ENCODE measurements at regions not wholly inside any gene's neighbourhood (a gene's known extent, or its start where the extent isn't known, plus 50 kb on each side); places are given as distances from the start of the nearest gene placed in this dataset.

DNA sequence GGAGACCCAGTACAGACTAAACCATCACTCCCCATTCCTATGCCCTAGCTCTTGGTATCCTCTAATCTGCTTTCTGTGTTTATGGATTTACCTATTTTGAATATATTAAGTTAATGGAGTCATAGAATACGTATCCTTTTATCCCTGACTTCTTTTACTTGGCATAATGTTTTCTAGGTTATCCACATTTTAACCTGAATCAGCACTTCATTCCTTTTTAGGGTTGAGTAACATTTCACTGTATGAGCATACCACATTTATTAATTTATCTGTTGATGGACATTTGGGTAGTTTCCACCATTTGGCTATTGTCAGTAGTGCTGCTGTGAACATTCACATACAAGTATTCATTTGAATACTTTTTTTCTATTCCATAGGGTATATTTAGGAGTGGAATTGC, 157.3 kb upstream of the CTNNA2 start:
- DNase-seq (ENCODE audit: low spot score): no peak

DNA sequence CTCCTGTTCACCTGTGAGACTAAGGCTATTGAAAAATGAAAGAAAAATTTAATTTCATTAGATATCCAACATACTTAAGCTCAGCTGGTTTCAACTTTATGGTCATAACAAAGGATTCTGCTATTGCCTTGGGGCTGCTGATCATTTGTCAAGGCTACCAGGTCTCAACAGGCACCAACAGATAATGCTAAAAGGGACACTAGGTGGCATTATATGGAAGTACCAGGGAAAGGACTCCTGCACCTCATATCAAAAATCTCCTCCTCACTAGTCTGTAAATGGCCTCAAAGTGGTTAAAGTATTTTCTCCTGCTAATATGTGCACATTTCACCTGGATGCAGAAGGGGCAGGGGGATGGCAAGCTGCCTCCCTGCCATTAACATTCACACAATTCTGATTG, 167.9 kb upstream of the REG3A start:
- no peak for DNase-seq (ENCODE audit: low spot score)

DNA sequence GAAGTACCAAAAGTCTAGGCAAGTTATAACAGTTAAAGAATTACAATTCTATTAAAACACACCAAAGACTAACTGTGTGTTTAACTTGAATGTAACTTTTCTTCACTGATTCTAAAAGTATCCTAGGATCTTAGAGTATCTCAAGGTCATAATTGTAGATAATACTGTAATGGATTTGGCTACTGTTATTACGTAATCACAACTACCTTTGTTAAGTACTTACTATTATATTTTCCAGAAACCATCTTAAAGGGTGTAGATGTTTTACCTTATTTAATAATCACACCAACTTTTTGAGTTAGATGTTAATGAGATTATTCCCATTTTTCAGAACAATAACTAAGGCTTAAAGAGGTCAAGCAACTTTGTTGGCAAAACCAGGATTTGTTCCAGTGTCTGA, 161.3 kb upstream of the REG3A start:
- DNase-seq (ENCODE audit: low spot score): no peak

DNA sequence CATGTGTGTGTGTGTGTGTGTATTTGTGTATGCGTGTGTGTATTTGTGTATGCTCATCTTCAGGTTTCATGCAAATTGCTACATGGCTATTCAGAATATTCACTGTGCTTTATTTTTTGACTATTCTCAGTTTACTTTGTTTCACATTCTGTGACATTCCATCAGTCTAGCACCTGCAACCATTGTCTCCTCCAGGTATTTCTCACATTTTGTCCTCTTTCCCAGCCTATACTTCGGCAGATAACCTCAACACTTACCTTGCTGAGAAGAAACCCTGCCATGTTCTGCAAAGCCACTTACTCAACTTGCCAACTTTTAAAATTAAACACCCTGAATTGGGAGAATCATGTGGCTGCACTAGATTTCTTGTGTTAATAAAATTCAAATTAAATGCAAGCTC, 135.4 kb upstream of the REG3A start:
- DNase-seq (ENCODE audit: low spot score): no peak

DNA sequence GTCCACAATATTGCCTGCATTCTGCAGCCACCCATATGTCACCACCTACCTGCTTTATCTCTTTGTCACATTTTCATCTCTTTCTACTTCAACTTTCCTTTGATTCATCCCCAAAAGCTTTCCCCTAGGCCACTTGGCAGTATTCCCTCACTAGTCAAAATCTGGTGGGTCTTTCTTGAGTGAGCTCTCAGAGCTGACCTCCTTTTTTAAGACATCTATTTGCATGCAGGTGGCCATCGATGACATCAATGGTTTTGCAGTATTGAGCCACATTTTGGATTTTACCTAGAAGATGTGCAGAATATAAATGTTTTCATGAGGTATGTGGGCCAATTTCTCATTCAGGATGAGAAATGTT, 133.4 kb upstream of the REG3A start:
- DNase-seq (ENCODE audit: low spot score): no peak

DNA sequence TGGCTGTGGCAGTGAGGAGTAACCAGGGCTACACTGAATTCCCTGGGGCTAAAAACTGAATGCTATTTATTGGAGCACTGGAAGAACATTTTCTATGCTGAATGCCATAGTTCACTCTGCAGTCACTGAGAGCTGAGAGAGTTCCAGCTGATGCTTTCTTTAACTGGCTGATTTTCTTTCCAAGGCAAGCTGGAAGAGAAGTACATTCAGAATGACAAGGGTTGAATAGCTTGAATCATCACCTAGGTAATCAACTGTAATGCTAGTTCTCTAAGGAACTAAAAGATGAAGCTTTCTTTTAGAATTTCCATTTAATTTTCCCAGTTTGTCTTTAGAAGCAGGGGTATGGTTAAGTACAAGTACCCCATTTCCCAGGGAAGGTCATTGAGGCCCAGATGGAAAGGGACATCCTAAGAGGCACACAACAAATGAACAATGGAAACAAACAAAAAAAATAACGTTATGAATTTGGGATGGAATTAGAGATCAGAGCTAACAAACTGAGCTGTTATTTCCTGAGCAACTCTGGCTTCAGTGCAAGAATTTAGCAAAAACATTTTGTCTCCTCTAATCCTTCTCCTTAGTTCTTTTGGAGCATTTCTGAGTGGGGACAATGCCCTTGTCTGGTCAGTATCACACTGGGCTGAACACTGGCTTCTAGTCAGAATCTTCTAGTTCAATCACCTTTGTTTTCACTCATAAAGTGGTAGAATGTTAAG, 132.8 kb upstream of the REG3A start:
- no peak for DNase-seq (ENCODE audit: low spot score)

DNA sequence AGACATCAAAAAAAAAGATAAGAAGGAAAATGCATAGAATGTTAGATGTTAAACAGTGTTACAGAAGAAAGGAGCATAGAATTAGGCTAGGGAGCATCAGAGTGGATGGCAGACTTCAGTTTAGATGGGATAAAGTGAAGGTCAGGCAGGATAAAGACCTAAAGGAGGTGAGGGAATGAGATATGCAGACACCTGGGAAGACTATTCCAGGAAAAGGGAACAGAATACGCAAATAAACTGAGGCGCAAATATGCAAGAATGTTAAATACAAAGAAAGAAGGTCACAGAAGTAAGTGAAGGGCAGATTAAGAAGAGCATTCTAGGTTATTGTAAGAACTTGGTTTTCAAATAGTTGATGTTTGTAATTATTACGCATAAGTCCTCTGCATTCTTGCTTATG, 116.3 kb upstream of the REG3A start:
- DNase-seq (ENCODE audit: low spot score): no peak

DNA sequence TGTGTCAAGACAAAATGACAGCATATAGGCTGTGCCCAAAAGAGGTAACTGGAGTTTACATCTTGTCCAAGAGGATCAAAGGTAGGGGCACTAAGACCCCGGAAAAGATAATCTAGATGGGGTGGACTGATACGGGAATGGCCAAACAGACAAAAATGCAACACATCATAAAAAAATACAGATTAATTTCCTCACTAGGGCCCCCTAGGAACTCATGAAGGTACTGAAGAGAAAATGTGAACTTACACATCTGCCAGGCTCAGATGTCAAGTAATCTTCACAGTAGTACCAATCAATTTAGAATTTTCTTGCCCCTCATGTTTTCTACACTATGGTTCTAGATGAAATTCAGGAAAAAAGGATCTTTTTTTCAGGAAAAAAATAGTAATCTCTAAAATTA, 115.6 kb upstream of the REG3A start:
- no peak for DNase-seq (ENCODE audit: low spot score)

GRCh38 chr2:79272616-79273015, 113.1 kb upstream of the REG3A start:
- no peak for DNase-seq (ENCODE audit: low spot score)

DNA sequence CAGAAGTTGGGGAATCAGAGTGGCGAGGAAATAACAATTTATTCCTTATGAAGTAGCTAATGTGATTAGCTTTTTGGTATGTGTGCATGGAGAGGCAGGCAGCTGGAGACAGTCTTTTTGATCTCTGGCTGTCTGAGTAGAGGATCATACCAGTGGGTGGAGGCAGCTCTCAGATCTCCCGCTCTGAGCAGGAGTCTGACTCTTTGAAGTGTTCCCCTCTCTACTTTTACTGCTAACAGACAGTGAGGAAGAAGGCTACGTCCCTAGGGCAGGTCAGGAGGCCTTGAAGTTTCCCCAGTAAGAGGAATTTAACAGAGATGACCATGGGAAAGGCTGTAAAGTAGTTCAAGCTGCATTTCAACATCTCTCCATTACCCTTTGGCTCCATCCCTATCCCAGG, 111.9 kb upstream of the REG3A start:
- DNase-seq (ENCODE audit: low spot score): no peak

- DNase-seq (ENCODE audit: low spot score): no peak
These were observed 101.3 kb upstream of the REG3A start for GRCh38 chr2:79260848-79261247.

DNA sequence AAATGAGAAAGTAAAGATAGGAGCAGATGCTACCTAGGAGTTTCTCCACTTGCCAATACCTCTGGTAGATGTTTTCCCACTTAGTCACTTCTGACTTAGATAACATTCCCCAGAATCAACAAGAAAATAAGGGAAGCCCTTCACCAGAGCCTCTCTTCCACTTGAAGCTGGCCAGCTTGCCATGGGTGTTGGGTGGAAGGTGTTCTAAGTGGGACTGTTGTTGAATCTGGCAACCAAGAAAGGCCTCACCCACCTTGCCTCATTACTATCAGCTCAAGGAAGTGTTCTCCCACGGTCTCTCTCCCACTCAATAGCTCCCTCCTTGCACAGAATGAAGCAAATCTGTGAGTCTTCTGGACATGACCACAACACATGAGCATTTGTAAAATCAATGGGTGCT, 100.4 kb upstream of the REG3A start:
- no peak for DNase-seq (ENCODE audit: low spot score)

DNA sequence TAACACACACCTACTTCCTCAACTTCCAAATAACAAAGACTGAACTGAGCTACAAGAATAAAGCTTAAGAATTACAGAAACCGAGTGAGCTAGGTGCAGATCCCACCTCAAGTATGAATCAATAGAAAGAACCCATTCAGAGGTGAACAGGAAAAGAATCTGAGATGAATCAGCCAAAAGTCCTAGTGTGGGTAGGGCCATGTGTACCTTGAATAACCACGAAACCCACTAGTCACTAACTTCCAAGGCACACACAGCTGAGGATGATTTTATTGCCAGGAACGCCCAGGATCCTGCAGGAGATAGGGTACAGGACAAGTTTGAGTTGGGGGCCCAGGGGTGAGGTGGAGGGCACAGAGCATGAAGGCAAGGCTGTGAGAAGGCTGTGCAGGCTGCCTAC, 99.7 kb upstream of the REG3A start:
- no peak for DNase-seq (ENCODE audit: low spot score)

DNA sequence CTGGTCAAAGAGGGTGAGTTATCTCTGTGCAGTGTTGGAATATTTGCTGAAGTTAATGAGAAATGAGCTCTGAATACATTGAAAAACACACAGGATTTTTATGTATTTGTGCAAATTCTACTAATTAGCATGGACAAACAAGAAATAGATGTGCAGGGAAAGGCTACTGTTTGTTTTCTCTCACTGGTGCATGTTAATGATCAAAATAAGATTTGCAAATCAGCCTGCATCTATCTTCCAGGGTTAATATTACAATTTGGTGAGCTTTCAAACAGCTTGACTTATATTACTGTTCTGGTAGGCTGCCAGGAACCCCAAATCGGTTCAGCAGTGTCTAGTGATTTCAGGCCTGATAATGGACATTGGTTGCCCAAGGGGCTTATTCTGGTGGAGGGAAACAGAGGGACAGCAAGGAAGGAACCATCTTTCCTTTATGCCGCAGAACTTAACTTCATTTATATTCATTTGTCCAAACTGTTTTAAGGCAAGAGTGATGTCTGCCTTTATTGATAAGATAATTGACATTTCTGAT, 93.8 kb upstream of the REG3A start:
- DNase-seq (ENCODE audit: low spot score): no peak

GRCh38 chr2:79250656-79251055, 91.1 kb upstream of the REG3A start:
- no peak for DNase-seq (ENCODE audit: low spot score)

- DNase-seq (ENCODE audit: low spot score): no peak
These were observed 89.2 kb upstream of the REG3A start for GRCh38 chr2:79248776-79249175.

GRCh38 chr2:79235135-79235534, 75.6 kb upstream of the REG3A start:
- peak; percentile 11 for DNase-seq (ENCODE audit: low spot score)

DNA sequence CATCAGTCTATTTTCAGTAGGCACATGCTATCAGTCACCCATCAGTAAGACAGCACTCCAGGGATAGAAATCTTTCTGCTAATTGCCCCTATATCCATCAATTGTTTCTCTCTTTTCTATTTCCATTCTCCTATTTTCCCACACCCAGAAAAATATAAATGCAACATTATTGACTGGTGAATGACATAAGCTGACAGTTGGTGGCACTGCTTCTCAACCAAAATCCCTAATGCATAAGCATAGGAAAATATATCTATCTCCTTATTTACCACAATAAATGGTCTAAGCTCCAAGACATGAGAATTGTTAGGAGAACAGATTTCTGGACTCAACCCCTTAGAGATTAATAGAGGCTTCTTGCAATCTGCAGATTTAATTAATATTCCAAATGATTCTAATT, 64.0 kb upstream of the REG3A start:
- DNase-seq (ENCODE audit: low spot score): no peak

GRCh38 chr2:79219383-79219988, 59.9 kb upstream of the REG3A start:
- DNase-seq (ENCODE audit: low spot score): peak; percentile 72

GRCh38 chr2:79210274-79210917, 50.8 kb upstream of the REG3A start:
- DNase-seq (ENCODE audit: low spot score): no peak

All from RKO (cell line).